OCI-LY7 (cell line): ENCODE measurements at regions not wholly inside any gene's neighbourhood (a gene's known extent, or its start where the extent isn't known, plus 50 kb on each side); places are given as distances from the start of the nearest gene placed in this dataset.

Experiments
- BruUV-seq: library from RNA; stranded (reverse); fragments of 400-500 nt; replicated peaks from 2 replicates; lab custom pipeline; 2021; lab: Mats Ljungman, UMichigan
- CTCF ChIA-PET: fragments of 300-600 bp; sonication (Branson Sonifier 250); formaldehyde crosslinking; loops from one replicate; lab custom pipeline; 2022; ENCODE audit warnings: antibody characterized with exemption; ENCODE audit not compliant: unreplicated experiment; lab: Charles Lee
- POLR2A ChIA-PET: fragments of 300-600 bp; sonication (Branson Sonifier 250); formaldehyde crosslinking; loops from one replicate; lab custom pipeline; 2022; ENCODE audit warnings: antibody characterized with exemption; lab: Charles Lee
- DNase-seq: peaks from one replicate; pipeline ENCODE4 v3.0.0-alpha.2; 2015; ENCODE audit warnings: low spot score
- H2AFZ ChIP-seq: fragments of 200-600 bp; sonication (generic), shearing (Covaris generic); 2 replicates; pipeline ENCODE4 v1.6.1; 2014; ENCODE audit warnings: mild to moderate bottlenecking, antibody characterized with exemption, low read length, moderate library complexity
- H3K27ac ChIP-seq: fragments of 200-600 bp; sonication (generic); 2 replicates; pipeline ENCODE4 v1.5.1; 2014; ENCODE audit warnings: mixed run types, low read depth, mild to moderate bottlenecking, moderate library complexity, low read length, inconsistent platforms; ENCODE audit not compliant: poor library complexity, severe bottlenecking
- H3K36me3 ChIP-seq: fragments of 200-600 bp; sonication (generic); 2 replicates; pipeline ENCODE4 v1.6.1; 2014; ENCODE audit warnings: mild to moderate bottlenecking, antibody characterized with exemption, low read length, moderate library complexity, mixed read lengths; ENCODE audit not compliant: insufficient read depth
- H3K4me1 ChIP-seq: fragments of 200-600 bp; sonication (generic); 2 replicates; pipeline ENCODE4 v1.5.1; 2014; ENCODE audit warnings: mild to moderate bottlenecking, low read length; ENCODE audit not compliant: insufficient read depth, poor library complexity, severe bottlenecking
- H3K4me2 ChIP-seq: fragments of 200-600 bp; sonication (generic); 2 replicates; pipeline ENCODE4 v1.6.1; 2014; ENCODE audit warnings: mild to moderate bottlenecking, low read length
- H3K4me3 ChIP-seq: fragments of 200-600 bp; sonication (generic); 2 replicates; pipeline ENCODE4 v1.5.1; 2014; ENCODE audit warnings: mild to moderate bottlenecking, low read depth, low read length; ENCODE audit not compliant: poor library complexity, severe bottlenecking
- H3K79me2 ChIP-seq: fragments of 200-600 bp; sonication (generic); 2 replicates; pipeline ENCODE4 v1.6.1; 2016; ENCODE audit warnings: low read depth, mild to moderate bottlenecking, low read length, moderate library complexity, mixed read lengths; ENCODE audit not compliant: insufficient read depth
- H3K9me2 ChIP-seq: fragments of 200-600 bp; sonication (generic); 2 replicates; pipeline ENCODE4 v1.6.1; 2016; ENCODE audit warnings: mild to moderate bottlenecking, low read length, mixed read lengths; ENCODE audit not compliant: insufficient read depth
- H3K9me3 ChIP-seq: fragments of 200-600 bp; sonication (generic); 2 replicates; pipeline ENCODE4 v1.6.1; 2014; ENCODE audit warnings: mild to moderate bottlenecking, mixed run types, low read length, mixed read lengths
- H4K20me1 ChIP-seq: fragments of 200-600 bp; sonication (generic); 2 replicates; pipeline ENCODE4 v1.6.1; 2014; ENCODE audit warnings: mild to moderate bottlenecking, antibody characterized with exemption, low read length, moderate library complexity, mixed read lengths; ENCODE audit not compliant: insufficient read depth
- EZH2phosphoT487 ChIP-seq: fragments of 200-600 bp; sonication (generic); IDR thresholded peaks from 2 replicates; pipeline ENCODE4 v1.6.1; 2018; ENCODE audit warnings: low read depth, borderline replicate concordance, mild to moderate bottlenecking, mixed run types, antibody characterized with exemption, low read length, moderate library complexity, mixed read lengths
- intact Hi-C: fragments of 100-400 bp; cut with micrococcal nuclease; formaldehyde crosslinking; loops from one replicate; pipeline ENCODE4 v1.10.0; 2022; ENCODE audit not compliant: unreplicated experiment
- TF ChIP-seq, protein P1 (sequence below): fragments of 200-600 bp; sonication (generic); conservative IDR thresholded peaks from 2 replicates; pipeline ENCODE4 v1.5.1; 2014; ENCODE audit warnings: mild to moderate bottlenecking, antibody characterized with exemption, low read length, moderate library complexity, mixed read lengths

GRCh38 chr5:142386137-142387023 lies 61.6 kb upstream of the SPRY4 start:
- intact Hi-C loops: no loop called here
- Histone ChIP-seq H3K4me2 (no peak overlapping the region), H3K36me3 (no peaks in the 10 kb centered on the region), H3K9me2 (no peaks in the 10 kb centered on the region), H3K9me3 (no peaks in the 10 kb centered on the region), H3K4me3 (no peak overlapping the region), H4K20me1 (no peaks in the 10 kb centered on the region), H3K4me1 (no peaks in the 10 kb centered on the region), H3K79me2 (no peaks in the 10 kb centered on the region), H3K27ac (no peak overlapping the region), H2AFZ (no peak overlapping the region)
- POLR2A ChIA-PET: no interaction called here
- BruUV-seq: no TSS peak
- no peak for DNase-seq
- TF ChIP-seq EZH2phosphoT487: no peak
- TF ChIP-seq, protein P1, sequence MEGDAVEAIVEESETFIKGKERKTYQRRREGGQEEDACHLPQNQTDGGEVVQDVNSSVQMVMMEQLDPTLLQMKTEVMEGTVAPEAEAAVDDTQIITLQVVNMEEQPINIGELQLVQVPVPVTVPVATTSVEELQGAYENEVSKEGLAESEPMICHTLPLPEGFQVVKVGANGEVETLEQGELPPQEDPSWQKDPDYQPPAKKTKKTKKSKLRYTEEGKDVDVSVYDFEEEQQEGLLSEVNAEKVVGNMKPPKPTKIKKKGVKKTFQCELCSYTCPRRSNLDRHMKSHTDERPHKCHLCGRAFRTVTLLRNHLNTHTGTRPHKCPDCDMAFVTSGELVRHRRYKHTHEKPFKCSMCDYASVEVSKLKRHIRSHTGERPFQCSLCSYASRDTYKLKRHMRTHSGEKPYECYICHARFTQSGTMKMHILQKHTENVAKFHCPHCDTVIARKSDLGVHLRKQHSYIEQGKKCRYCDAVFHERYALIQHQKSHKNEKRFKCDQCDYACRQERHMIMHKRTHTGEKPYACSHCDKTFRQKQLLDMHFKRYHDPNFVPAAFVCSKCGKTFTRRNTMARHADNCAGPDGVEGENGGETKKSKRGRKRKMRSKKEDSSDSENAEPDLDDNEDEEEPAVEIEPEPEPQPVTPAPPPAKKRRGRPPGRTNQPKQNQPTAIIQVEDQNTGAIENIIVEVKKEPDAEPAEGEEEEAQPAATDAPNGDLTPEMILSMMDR: no peak
- CTCF ChIA-PET: no interaction called here

- H3K4me1 ChIP-seq: no peaks in the 10 kb centered on the region
- H3K9me2 ChIP-seq: no peaks in the 10 kb centered on the region
- no peaks in the 10 kb centered on the region for H3K9me3 ChIP-seq
- no peak overlapping the region for H3K4me3 ChIP-seq
- H3K27ac ChIP-seq: no peak overlapping the region
- no peak overlapping the region for H2AFZ ChIP-seq
- no peak for DNase-seq
- ChIA-PET POLR2A (no interaction called here), CTCF (no interaction called here)
- TF ChIP-seq, protein P1: no peak
- no peak for TF ChIP-seq EZH2phosphoT487
- no peaks in the 10 kb centered on the region for H3K79me2 ChIP-seq
- H4K20me1 ChIP-seq: no peaks in the 10 kb centered on the region
- intact Hi-C loops: no loop called here
- BruUV-seq: no TSS peak
- no peak overlapping the region for H3K4me2 ChIP-seq
- no peaks in the 10 kb centered on the region for H3K36me3 ChIP-seq
Observed at GRCh38 chr5:142385194-142385593, 60.4 kb upstream of the SPRY4 start.

DNA sequence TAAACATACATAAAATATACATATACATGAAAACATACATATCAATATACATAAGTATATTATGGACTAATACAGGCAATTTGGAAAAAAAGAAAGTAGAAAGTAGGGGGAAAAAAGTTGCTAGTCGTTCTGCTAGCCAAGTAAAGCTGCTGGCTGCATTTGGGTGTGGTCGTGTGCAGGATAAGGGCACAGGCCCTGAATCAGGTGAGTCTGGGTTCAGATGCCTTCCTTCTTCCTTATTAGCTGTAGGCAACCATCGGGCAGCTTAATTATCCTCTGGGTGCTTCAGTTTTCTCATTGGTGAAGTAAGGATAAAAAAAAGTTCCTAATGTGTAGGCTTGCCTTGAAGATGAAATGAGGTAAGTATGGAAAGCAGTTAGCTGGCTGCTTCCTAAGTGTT lies 59.2 kb upstream of the SPRY4 start:
- TF ChIP-seq, protein P1: no peak
- TF ChIP-seq EZH2phosphoT487: no peak
- Histone ChIP-seq H3K4me2 (no peak overlapping the region), H3K4me3 (no peak overlapping the region), H4K20me1 (no peaks in the 10 kb centered on the region), H3K36me3 (no peaks in the 10 kb centered on the region), H3K4me1 (no peaks in the 10 kb centered on the region), H3K79me2 (no peaks in the 10 kb centered on the region), H3K9me2 (no peaks in the 10 kb centered on the region), H3K9me3 (no peaks in the 10 kb centered on the region), H2AFZ (no peak overlapping the region), H3K27ac (no peak overlapping the region)
- no TSS peak for BruUV-seq
- intact Hi-C loops: no loop called here
- no peak for DNase-seq
- POLR2A ChIA-PET: no interaction called here
- CTCF ChIA-PET: no interaction called here
